C4-2B (cell line): ENCODE measurements at regions not wholly inside any gene's neighbourhood (a gene's known extent, or its start where the extent isn't known, plus 50 kb on each side); places are given as distances from the start of the nearest gene placed in this dataset.

Experiments used
- CTCF ChIP-seq: fragments of 450-650 bp; conservative IDR thresholded peaks from 2 replicates; pipeline ENCODE4 v1.5.1; 2017; ENCODE audit warnings: mild to moderate bottlenecking
- ZFX ChIP-seq: fragments of 450-650 bp; IDR thresholded peaks from 2 replicates; pipeline ENCODE4 v1.6.1; 2017

GRCh38 chr3:3927198-3927597, 128.0 kb downstream of the LRRN1 start:
- no peak for TF ChIP-seq CTCF
- TF ChIP-seq ZFX: no peak
